Osteoblast (primary cell): ENCODE measurements at regions not wholly inside any gene's neighbourhood (a gene's known extent, or its start where the extent isn't known, plus 50 kb on each side); places are given as distances from the start of the nearest gene placed in this dataset.

Source experiments
- DNase-seq: peaks from one replicate; pipeline ENCODE4 v3.0.0; 2011; ENCODE audit warnings: low spot score, mixed read lengths; ENCODE audit not compliant: insufficient read length; ENCODE audit errors: missing footprints
- H2AFZ ChIP-seq: 2 replicates; pipeline ENCODE4 v1.6.0; 2011; ENCODE audit warnings: mild to moderate bottlenecking, low read length
- H3K27ac ChIP-seq: 2 replicates; pipeline ENCODE4 v1.5.1; 2011; ENCODE audit warnings: mild to moderate bottlenecking, low read depth, low read length, moderate library complexity
- H3K27me3 ChIP-seq: 2 replicates; pipeline ENCODE4 v1.6.0; 2012; ENCODE audit warnings: mild to moderate bottlenecking, control low read depth, inconsistent platforms, low read length, moderate library complexity; ENCODE audit not compliant: insufficient read depth
- H3K36me3 ChIP-seq: 2 replicates; pipeline ENCODE4 v1.5.1; 2011; ENCODE audit warnings: mild to moderate bottlenecking, low read length, control low read depth, moderate library complexity; ENCODE audit not compliant: insufficient read depth
- H3K4me1 ChIP-seq: 2 replicates; pipeline ENCODE4 v1.5.1; 2011; ENCODE audit warnings: mild to moderate bottlenecking, low read length, control low read depth, moderate library complexity; ENCODE audit not compliant: insufficient read depth
- H3K4me2 ChIP-seq: 2 replicates; pipeline ENCODE4 v1.6.0; 2011; ENCODE audit warnings: mild to moderate bottlenecking, low read length; ENCODE audit not compliant: insufficient read depth
- H3K4me3 ChIP-seq: fragments of 200-600 bp; sonication (generic); 3 replicates; pipeline ENCODE4 v1.5.1; 2012; ENCODE audit warnings: mild to moderate bottlenecking, low read length, inconsistent platforms; ENCODE audit not compliant: insufficient read depth
- H3K79me2 ChIP-seq: 2 replicates; pipeline ENCODE4 v1.6.0; 2012; ENCODE audit warnings: mild to moderate bottlenecking, low read length, control low read depth, inconsistent platforms; ENCODE audit not compliant: insufficient read depth
- H3K9me3 ChIP-seq: 2 replicates; pipeline ENCODE4 v1.5.1; 2011; ENCODE audit warnings: low read depth, low read length, control low read depth
- H4K20me1 ChIP-seq: 2 replicates; pipeline ENCODE4 v1.6.0; 2012; ENCODE audit warnings: mild to moderate bottlenecking, low read length, control low read depth; ENCODE audit not compliant: insufficient read depth
- CTCF ChIP-seq: IDR thresholded peaks from 2 replicates; pipeline ENCODE4 v1.5.1; 2011; ENCODE audit warnings: mild to moderate bottlenecking, low read depth, low read length, moderate library complexity; ENCODE audit errors: extremely low read depth

GRCh38 chr12:108009442-108010070 lies 119.5 kb upstream of the WSCD2 start:
- Histone ChIP-seq H2AFZ (no peak overlapping the region), H3K4me3 (no peak overlapping the region), H3K4me2 (no peak overlapping the region), H4K20me1 (no peaks in the 10 kb centered on the region), H3K36me3 (no peaks in the 10 kb centered on the region), H3K4me1 (no peaks in the 10 kb centered on the region), H3K27ac (no peak overlapping the region), H3K79me2 (no peaks in the 10 kb centered on the region), H3K27me3 (no peaks in the 10 kb centered on the region), H3K9me3 (no peaks in the 10 kb centered on the region)
- DNase-seq, result no peak
- TF ChIP-seq CTCF, result no peak

GRCh38 chr12:108016022-108016564 lies 113.0 kb upstream of the WSCD2 start:
- Histone ChIP-seq H3K4me3 (no peak overlapping the region), H4K20me1 (no peaks in the 10 kb centered on the region), H3K36me3 (no peaks in the 10 kb centered on the region), H3K9me3 (no peaks in the 10 kb centered on the region), H3K79me2 (no peaks in the 10 kb centered on the region), H3K27ac (no peak overlapping the region), H2AFZ (no peak overlapping the region), H3K4me2 (no peak overlapping the region), H3K27me3 (no peaks in the 10 kb centered on the region), H3K4me1 (no peaks in the 10 kb centered on the region)
- no peak for DNase-seq
- TF ChIP-seq CTCF, result no peak

- no peaks in the 10 kb centered on the region for H4K20me1 ChIP-seq
- DNase-seq, result no peak
- H3K36me3 ChIP-seq, result no peaks in the 10 kb centered on the region
- H2AFZ ChIP-seq, result no peak overlapping the region
- H3K9me3 ChIP-seq, result no peaks in the 10 kb centered on the region
- no peaks in the 10 kb centered on the region for H3K79me2 ChIP-seq
- H3K4me2 ChIP-seq, result no peak overlapping the region
- no peaks in the 10 kb centered on the region for H3K4me1 ChIP-seq
- no peak overlapping the region for H3K27ac ChIP-seq
- H3K27me3 ChIP-seq, result no peaks in the 10 kb centered on the region
- no peak for TF ChIP-seq CTCF
- H3K4me3 ChIP-seq, result no peak overlapping the region
Observed at GRCh38 chr12:108017472-108018057, 111.5 kb upstream of the WSCD2 start.

GRCh38 chr12:108019862-108020261 lies 109.2 kb upstream of the WSCD2 start:
- no peaks in the 10 kb centered on the region for H3K36me3 ChIP-seq
- H2AFZ ChIP-seq, result no peak overlapping the region
- H3K27ac ChIP-seq, result no peak overlapping the region
- H3K4me3 ChIP-seq, result no peak overlapping the region
- no peak for DNase-seq
- no peaks in the 10 kb centered on the region for H4K20me1 ChIP-seq
- TF ChIP-seq CTCF, result no peak
- no peaks in the 10 kb centered on the region for H3K9me3 ChIP-seq
- no peaks in the 10 kb centered on the region for H3K79me2 ChIP-seq
- H3K4me2 ChIP-seq, result no peak overlapping the region
- no peaks in the 10 kb centered on the region for H3K27me3 ChIP-seq
- no peaks in the 10 kb centered on the region for H3K4me1 ChIP-seq
